ENCODE measurements at regions not wholly inside any gene's neighbourhood (a gene's known extent, or its start where the extent isn't known, plus 50 kb on each side); places are given as distances from the start of the nearest gene placed in this dataset.
"Not testable (repeated sequence)": the region's sequence is repeated elsewhere in the genome, so short reads cannot be mapped to it uniquely, and the experiment has no call there.

GRCh38 chr4:177809791-177810190 is 367.6 kb upstream of the AGA start:
- DNase-seq, result no peak

DNA sequence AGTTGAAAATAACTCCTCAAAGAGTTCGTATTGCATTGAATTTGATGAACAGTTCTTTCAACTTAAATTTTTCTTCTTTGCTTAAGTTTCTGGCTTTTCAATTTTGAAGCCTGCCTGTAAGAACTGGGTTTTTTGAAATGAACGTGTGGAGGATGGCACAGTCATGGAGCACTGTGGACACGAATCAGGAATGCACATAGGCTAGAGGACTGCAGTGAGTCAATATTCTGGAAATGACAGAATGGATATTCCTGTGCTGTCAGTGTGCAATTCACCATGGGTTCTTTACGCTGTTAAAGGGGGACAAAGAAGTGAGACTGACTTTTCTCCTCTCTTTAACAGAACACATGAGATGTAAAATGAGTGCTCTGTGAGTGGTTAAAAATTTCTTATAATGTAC is 368.0 kb upstream of the AGA start:
- DNase-seq, result no peak

DNA sequence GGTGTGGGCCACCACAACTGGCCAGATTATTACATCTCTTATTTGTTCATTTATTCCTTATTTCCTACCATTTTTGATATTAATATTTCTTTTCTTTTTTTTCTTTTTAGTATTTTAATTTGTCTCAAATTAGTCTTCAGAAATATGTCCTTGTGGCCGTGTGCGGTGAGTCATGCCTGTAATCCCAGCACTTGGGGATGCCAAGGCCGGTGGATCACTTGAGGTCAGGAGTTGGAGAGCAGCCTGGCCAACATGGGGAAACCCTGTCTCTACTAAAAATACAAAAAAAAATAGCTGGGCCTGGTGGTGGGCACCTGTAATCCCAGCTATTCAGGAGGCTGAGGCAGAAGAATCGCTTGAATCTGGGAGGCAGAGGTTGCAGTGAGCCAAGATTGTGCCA is 376.2 kb upstream of the AGA start:
- not testable (repeated sequence) for DNase-seq

DNA sequence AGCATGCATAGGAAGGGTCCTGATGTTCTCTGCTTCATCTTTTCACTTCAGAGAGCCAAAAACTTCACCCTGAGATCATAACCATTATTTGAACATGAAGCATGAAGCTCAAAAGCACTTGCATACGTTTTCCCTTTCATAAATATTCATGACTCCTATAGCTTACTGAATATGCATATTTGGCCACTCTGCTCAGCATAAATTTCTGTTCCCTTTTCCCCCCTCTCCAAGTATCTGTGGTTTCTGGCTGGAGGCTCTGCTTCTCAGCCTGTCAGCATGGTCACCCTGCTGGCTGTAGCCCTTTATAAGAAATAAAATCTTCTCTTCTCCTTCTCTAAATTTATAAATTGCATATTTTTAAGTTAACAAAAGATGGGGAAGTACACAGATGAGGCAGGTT is 384.7 kb upstream of the AGA start:
- no peak for DNase-seq

DNA sequence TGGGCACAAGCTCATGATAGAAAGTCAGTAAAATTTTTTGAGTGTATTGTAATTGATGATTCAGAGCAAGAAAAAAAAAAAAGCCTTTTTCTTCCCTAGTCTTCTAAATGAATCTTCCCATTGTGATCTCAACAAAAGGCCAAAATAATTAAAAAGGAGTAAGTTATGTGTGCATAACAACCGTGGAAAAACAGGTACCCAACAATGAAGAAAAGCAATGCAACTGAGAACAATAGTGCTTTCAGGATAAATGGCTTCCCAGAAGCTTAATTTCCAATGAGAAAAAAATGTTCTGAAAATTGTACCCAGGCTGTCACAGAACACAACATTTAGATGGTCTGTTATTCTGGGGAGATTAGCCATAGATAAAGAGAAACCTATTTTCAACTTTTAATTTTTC is 399.0 kb upstream of the AGA start:
- DNase-seq, result no peak

DNA sequence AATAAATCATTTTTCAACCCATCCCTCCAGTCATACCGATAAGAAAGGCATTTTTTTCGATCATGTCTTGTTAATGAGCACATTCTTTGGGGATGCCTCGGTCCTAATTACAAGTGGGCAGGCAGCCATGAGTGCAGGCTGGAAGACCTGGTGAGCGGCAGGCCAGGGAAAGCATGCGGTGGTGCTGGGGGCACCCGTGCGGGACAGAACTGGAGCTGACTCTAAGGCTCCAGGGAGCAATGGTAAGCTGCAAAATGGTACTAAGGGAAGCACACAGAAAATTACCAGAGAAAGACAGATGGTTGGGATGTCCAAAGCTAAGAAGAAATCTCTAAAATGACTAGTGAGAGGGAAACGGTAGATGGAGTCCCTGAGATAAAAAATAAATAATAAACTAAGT is 411.0 kb upstream of the AGA start:
- no peak for DNase-seq

- DNase-seq, result no peak
Observed at GRCh38 chr4:177855507-177856197, 413.4 kb upstream of the AGA start.

GRCh38 chr4:177860171-177860570 is 417.9 kb upstream of the AGA start:
- no peak for DNase-seq

- no peak for DNase-seq
Observed at GRCh38 chr4:177861551-177862094, 419.4 kb upstream of the AGA start.

DNA sequence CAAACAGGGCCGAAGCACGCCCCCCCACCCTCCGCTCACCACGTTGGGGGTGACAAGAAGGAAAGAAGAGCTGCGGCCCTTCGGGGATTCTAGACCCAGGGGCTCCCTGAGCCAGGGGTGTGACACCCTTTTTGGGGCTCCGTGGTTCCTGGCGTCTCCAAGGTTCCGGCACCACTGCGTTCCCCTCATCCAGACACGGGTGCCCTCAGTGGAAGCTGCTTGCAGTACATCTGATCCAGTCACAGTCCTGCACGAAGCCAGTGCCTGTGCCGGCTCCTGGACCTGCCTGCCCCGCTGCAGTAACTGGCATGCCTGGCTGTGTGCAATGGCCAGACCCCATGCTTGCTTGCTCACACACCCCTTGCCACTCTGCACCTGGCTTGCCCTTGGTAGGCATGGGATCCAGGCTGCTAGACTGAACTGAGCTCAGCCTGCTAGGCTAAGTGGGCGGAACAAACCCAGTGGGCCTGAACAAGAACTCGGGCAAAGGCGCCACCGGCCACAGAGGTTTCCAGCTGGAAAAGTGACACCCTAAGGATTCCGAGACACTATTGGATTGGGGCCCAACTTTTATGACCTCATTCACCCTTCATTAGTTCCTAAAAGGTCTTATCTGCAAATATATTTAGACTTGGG is 420.4 kb upstream of the AGA start:
- no peak for DNase-seq

- no peak for DNase-seq
Observed at GRCh38 chr4:177879851-177880250, 437.6 kb upstream of the AGA start.

DNA sequence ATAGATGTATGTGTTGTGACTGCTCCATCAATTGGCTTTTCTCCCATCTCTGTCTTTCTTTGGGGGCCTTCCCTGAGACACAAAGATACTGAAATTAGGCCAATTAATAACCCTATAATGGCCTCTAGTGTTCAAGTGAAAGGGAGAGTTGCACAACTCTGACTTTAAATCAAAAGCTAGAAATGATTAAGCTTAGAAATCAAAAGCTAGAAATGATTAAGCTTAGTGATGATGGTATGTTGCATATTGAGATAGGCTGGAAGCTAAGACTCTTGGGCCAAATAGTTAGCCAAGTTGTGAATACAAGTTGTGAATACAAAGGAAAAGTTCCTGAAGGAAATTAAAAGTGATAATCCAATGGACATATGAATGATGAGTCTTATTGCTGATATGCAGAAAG is 452.9 kb upstream of the AGA start:
- DNase-seq, result no peak

DNA sequence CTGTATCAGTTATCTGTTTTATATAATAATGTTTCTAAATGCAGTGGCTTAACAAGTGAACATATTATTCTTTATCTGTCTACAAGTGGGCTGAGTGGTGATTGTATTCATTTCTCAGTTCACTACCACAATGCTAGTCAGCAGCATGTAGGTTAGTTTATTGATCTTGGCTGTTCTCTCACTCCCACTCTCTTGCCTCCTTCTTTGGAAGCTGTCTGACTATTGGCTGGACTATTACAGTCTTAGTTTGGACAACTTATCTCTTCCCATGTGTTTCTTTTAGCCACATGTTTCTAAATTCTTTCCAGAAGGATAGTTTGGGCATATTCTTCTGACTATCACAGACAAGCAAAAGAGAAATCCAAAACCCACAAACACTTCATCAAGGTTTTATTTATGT is 459.5 kb upstream of the AGA start:
- DNase-seq, result no peak

DNA sequence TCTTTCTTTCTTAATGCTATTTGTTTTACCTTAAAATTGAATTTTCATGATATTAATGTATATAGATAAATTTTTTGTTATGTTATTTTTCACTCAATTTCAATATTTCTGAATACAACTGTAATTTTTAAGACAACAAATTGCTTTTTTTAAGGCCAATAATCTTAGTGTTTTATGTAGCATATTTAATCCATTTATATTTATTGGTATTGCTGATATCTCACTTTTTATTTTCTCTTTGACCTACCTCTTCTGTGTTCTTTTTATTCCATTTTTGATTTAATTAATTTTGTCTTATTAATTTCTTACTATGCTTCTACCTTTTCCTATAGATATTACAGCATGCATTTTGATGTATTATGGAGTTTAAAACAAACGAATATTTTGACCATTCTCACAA is 460.1 kb upstream of the AGA start:
- DNase-seq, result no peak

DNA sequence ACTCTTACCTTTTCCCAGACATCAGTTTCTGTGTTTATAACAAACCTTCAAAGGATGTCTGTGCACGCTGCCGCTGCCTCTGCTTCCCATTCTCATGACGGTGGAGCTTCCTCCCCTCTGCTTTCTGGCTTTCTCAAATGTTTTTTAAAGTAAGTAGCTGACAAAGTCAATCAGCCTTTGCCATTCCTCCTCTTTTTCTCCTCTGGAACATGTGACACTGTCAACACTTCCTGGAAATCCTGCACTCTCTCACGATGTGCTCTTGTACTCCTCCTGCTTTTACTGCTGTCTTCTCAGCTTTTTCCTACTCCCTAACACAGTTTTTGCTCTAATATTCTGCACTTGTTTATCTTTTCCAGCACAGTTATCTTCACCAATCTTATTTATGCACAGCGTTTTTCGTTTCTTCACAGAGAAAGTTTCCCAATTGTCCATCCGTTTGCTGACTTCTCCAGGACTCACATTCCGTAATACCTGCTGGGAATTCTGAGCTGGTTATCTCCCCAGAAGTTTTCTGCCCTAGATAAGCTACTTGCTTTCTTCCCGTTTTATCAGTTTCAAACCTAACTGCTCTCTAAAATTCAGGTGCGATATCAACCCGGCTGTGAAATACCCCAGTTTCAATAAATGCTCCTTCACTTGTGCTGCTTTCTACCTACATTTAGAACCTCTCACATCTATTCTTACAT is 465.6 kb upstream of the AGA start:
- DNase-seq, result no peak

GRCh38 chr4:177921715-177922114 is 479.5 kb upstream of the AGA start:
- DNase-seq, result no peak

DNA sequence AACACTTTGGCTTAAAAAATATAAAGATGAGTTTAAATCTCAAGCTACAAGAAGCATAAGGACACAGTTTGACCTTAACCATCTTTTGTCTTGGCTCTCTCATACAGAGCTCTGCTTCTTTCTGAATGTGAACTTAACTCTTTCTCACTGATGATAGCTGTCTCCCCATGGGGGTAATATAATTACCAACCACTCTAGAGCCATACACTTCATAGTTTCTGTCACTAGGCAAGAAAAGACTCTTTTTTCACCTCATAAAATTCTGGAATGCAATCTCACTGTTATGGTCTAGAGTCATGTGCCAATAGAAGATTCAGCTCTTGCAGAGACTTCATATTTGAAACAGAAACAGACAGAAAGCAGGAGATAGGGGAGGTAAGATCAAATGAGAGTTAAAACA is 481.7 kb upstream of the AGA start:
- no peak for DNase-seq

DNA sequence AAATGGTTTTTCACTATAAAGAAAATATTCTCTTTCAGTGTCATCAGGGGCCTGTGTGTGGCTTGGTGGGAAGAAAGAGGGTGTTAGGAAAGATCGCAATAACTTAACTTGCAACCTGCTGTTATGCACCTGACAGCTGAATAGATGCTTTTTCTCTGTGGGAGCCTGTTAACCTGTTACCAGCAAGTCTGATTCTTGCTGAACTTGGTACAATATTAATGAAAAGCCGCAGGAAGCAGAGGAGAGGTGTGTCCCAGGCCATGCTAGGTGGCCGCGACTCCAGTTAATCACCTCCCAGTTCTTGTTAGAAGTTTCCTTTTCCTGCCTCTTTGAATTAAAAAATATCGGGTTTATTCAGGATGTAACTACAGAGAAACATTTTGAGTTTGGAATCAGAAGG is 494.8 kb upstream of the AGA start:
- no peak for DNase-seq

GRCh38 chr4:177938226-177938625 is 496.0 kb upstream of the AGA start:
- no peak for DNase-seq

- no peak for DNase-seq
Observed at GRCh38 chr4:177945268-177945667, 503.0 kb upstream of the AGA start.

DNA sequence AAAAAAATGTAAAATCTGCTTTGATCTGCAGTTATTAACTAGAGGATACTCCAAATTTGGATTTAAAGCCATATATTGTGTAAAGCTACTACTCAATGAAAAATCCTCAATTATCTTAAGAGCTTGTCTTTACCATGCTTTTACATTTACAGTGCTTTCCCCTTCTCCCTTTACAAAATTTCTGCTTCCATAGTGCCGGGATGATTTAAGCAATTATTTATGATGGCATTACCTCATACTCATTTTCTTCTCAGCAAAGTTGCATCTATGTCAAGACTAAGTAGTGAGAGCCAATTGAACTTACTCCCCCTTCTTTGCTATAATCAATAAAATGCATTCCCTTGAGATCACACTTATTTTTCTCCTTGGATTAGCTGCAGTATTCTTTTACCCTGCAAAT is 505.4 kb upstream of the AGA start:
- no peak for DNase-seq

DNA sequence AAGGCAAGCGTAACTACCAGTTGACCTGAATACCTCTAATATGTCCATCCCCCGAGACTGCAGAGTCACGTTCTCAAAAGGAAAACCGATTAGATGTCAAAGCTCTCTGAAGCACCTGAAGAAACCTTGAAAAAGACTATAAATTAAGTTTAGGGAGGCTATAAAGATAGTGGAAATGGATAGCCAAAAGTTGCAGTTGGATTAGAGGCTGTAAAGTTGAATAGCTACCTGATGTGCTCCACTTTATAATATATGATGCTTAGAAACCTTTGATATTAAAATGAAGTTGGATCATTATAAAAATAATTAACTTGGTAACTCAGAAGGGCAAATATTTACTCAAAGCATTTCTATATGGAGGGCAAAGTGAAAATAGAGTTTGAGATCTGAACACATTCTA is 506.6 kb upstream of the AGA start:
- no peak for DNase-seq

GRCh38 chr4:177951026-177951425 is 508.8 kb upstream of the AGA start:
- DNase-seq, result no peak

DNA sequence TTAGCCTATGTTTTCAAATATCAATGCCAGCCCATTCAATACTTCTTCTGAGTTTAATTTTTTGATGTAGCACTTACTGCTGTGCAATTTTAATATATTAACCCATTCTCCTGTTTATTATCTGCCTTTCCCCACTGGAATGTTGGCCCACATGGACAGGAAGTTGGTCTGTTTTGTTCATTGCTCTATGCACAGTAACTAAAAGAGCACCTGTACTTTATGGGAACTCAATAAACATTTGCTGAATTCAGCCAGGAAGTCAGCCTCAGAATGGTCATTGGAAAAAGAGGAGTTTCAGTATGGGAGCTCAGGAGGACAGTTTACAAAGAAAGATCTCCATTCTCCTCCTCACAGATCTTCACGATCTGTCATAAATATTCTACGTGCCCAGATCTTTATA is 510.5 kb upstream of the AGA start:
- DNase-seq, result no peak

Measured in DMS 273 treated with DMSO at 0.1 percent for 48 hours (cell line).